ENCODE measurements at regions not wholly inside any gene's neighbourhood (a gene's known extent, or its start where the extent isn't known, plus 50 kb on each side); places are given as distances from the start of the nearest gene placed in this dataset.

DNA sequence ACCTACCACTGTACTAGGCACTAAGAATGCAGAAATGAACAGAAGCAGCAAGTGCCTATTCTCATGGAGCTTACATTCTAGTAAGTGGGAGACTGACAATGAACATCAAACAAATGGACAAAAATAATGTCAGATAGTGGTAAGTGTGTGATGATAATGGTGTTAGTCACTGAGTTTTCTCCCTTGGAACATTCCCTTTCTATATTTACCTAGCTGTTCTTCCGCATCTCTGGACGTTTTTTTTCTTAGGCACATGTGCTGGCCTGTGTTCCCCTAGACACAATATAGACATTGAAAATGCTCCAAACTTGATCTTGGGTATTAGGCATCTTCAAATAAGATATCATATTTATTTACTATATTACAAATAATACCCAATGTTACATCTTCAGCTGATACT, 218.1 kb upstream of the GJE1 start:
- in situ Hi-C loops (cut with MboI; ENCODE audit: low sequenced_read_pairs in 4 of 4) (no loop called here), intact Hi-C loops (cut with DNase I; ENCODE audit: low total_unique reads) (no loop called here)
- no peaks in the 10 kb centered on the region for H3K27me3 ChIP-seq
- no peaks in the 10 kb centered on the region for H3K36me3 ChIP-seq
- no peak overlapping the region for H3K27ac ChIP-seq
- TF ChIP-seq POLR2A (IDR thresholded peaks at IDR 0.05), result no peak
- TF ChIP-seq, protein P1, sequence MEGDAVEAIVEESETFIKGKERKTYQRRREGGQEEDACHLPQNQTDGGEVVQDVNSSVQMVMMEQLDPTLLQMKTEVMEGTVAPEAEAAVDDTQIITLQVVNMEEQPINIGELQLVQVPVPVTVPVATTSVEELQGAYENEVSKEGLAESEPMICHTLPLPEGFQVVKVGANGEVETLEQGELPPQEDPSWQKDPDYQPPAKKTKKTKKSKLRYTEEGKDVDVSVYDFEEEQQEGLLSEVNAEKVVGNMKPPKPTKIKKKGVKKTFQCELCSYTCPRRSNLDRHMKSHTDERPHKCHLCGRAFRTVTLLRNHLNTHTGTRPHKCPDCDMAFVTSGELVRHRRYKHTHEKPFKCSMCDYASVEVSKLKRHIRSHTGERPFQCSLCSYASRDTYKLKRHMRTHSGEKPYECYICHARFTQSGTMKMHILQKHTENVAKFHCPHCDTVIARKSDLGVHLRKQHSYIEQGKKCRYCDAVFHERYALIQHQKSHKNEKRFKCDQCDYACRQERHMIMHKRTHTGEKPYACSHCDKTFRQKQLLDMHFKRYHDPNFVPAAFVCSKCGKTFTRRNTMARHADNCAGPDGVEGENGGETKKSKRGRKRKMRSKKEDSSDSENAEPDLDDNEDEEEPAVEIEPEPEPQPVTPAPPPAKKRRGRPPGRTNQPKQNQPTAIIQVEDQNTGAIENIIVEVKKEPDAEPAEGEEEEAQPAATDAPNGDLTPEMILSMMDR (IDR thresholded peaks at IDR 0.05 in 4 of 5, conservative IDR thresholded peaks at IDR 0.05 in 1 of 5), result no peak
- ATAC-seq, result no peak
- no peak for DNase-seq
- H3K4me3 ChIP-seq, result no peak overlapping the region
- H3K9me3 ChIP-seq, result no peaks in the 10 kb centered on the region
- H3K4me1 ChIP-seq, result no peaks in the 10 kb centered on the region

DNA sequence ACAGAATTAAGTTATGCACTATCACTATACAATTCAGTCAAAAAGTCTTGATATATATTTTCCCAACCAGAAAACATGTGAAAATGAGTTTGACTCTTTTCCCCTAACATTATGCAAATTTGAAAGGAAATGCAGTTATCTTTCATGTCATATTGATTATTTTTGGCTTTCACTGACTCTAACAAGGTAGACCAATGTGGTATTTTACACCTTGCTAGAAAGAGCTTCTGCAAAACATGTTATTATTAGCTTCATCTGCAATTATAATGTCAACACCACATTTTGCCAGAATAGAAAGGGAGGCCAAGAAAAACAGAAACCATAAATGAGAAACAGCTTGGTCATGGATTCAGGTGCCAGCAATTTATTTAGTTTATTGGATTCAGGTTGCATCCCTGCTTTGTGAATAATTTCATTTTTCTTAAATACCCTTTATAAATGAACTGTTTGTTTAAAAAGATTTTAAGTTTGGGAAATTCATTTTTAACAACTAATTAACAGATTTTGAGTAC, 226.1 kb upstream of the GJE1 start:
- intact Hi-C loops (cut with DNase I; ENCODE audit: low total_unique reads) (no loop called here), in situ Hi-C loops (cut with MboI; ENCODE audit: low sequenced_read_pairs in 4 of 4) (no loop called here)
- no peaks in the 10 kb centered on the region for H3K4me1 ChIP-seq
- DNase-seq (no peak), ATAC-seq (no peak)
- TF ChIP-seq, protein P1 (IDR thresholded peaks at IDR 0.05 in 4 of 5, conservative IDR thresholded peaks at IDR 0.05 in 1 of 5), result no peak
- H3K27me3 ChIP-seq, result no peaks in the 10 kb centered on the region
- no peaks in the 10 kb centered on the region for H3K36me3 ChIP-seq
- no peak overlapping the region for H3K4me3 ChIP-seq
- no peaks in the 10 kb centered on the region for H3K9me3 ChIP-seq
- H3K27ac ChIP-seq, result no peak overlapping the region

GRCh38 chr6:141890661-141891060, 242.1 kb upstream of the GJE1 start:
- intact Hi-C loops (cut with DNase I; ENCODE audit: low total_unique reads), result no loop called here
- no peak for TF ChIP-seq POLR2A (IDR thresholded peaks at IDR 0.05)
- TF ChIP-seq, protein P1 (IDR thresholded peaks at IDR 0.05 in 4 of 5, conservative IDR thresholded peaks at IDR 0.05 in 1 of 5), result no peak
- no peak overlapping the region for H3K27ac ChIP-seq
- DNase-seq (no peak), ATAC-seq (no peak)
- H3K9me3 ChIP-seq, result no peaks in the 10 kb centered on the region
- no peak overlapping the region for H3K4me3 ChIP-seq
- H3K36me3 ChIP-seq, result no peaks in the 10 kb centered on the region
- no peaks in the 10 kb centered on the region for H3K27me3 ChIP-seq
- no peaks in the 10 kb centered on the region for H3K4me1 ChIP-seq
- in situ Hi-C loops (cut with MboI; ENCODE audit: low sequenced_read_pairs in 4 of 4), result no loop called here

- Histone ChIP-seq H3K4me1 (no peaks in the 10 kb centered on the region), H3K4me3 (no peak overlapping the region), H3K27ac (no peak overlapping the region), H3K27me3 (no peaks in the 10 kb centered on the region), H3K9me3 (no peaks in the 10 kb centered on the region), H3K36me3 (no peaks in the 10 kb centered on the region)
- in situ Hi-C loops (cut with MboI; ENCODE audit: low sequenced_read_pairs in 4 of 4) (no loop called here), intact Hi-C loops (cut with DNase I; ENCODE audit: low total_unique reads) (no loop called here)
- DNase-seq, result no peak
- no peak for ATAC-seq
- TF ChIP-seq, protein P1 (IDR thresholded peaks at IDR 0.05 in 4 of 5, conservative IDR thresholded peaks at IDR 0.05 in 1 of 5), result no peak
- no peak for TF ChIP-seq POLR2A (IDR thresholded peaks at IDR 0.05)
These were observed 247.9 kb upstream of the GJE1 start for GRCh38 chr6:141884850-141885249.

DNA sequence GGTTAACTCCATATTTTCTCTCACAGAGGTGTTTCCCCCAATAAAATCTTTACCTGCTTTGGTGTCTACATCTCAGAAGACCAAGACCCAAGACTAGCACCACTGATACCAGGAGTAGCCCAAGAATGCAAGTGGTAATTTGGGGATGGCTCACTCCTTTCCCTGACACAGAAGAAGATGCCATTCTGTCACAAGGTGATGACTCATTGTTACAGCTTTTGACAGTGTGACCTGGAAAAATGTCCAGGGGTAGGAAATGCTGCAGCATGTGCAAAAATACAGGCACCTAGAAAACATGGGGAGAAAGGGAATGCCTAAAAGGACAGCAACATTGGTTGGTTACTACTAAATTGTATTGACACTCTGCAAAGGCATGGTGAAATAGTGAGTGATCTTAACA, 254.0 kb upstream of the GJE1 start:
- TF ChIP-seq POLR2A (IDR thresholded peaks at IDR 0.05), result no peak
- TF ChIP-seq, protein P1 (IDR thresholded peaks at IDR 0.05 in 4 of 5, conservative IDR thresholded peaks at IDR 0.05 in 1 of 5), result no peak
- intact Hi-C loops (cut with DNase I; ENCODE audit: low total_unique reads), result no loop called here
- DNase-seq (no peak), ATAC-seq (no peak)
- no peaks in the 10 kb centered on the region for H3K36me3 ChIP-seq
- H3K4me1 ChIP-seq, result no peaks in the 10 kb centered on the region
- H3K4me3 ChIP-seq, result no peak overlapping the region
- no peak overlapping the region for H3K27ac ChIP-seq
- H3K27me3 ChIP-seq, result no peaks in the 10 kb centered on the region
- in situ Hi-C loops (cut with MboI; ENCODE audit: low sequenced_read_pairs in 4 of 4), result no loop called here
- no peaks in the 10 kb centered on the region for H3K9me3 ChIP-seq
